ENCODE measurements at regions not wholly inside any gene's neighbourhood (a gene's known extent, or its start where the extent isn't known, plus 50 kb on each side); places are given as distances from the start of the nearest gene placed in this dataset.

- TF ChIP-seq YY1 (IDR thresholded peaks at IDR 0.05; ENCODE audit: insufficient read depth, insufficient read length) (no peak), SUZ12 (IDR thresholded peaks at IDR 0.05; ENCODE audit: extremely low read depth, insufficient read depth, insufficient read length) (no peak), ZNF274 (IDR thresholded peaks at IDR 0.05; ENCODE audit: low read depth, low read length) (no peak)
Measured at GRCh38 chr3:145892869-145893268, 268.1 kb downstream of the PLOD2 start.

Measured in NT2/D1 (cell line).